Mammary epithelial cell (primary cell): ENCODE measurements at regions not wholly inside any gene's neighbourhood (a gene's known extent, or its start where the extent isn't known, plus 50 kb on each side); places are given as distances from the start of the nearest gene placed in this dataset.

ENCODE experiments used
- EZH2 ChIP-seq: IDR thresholded peaks from 2 replicates; pipeline ENCODE4 v1.6.1; 2012; ENCODE audit warnings: low read length, inconsistent platforms, borderline replicate concordance
- TF ChIP-seq, protein P1 (sequence below), 2 donors: IDR thresholded peaks in 1 of 2; conservative IDR thresholded peaks in 1 of 2; 2 replicates each; pipeline ENCODE4 v1.5.1; 2011 to 2012; ENCODE audit warnings: inconsistent platforms in 2 of 2, low read length in 2 of 2, mild to moderate bottlenecking in 2 of 2, control low read depth in 1 of 2, low read depth in 1 of 2; ENCODE audit not compliant: insufficient read depth in 1 of 2; ENCODE audit errors: extremely low read depth in 1 of 2

DNA sequence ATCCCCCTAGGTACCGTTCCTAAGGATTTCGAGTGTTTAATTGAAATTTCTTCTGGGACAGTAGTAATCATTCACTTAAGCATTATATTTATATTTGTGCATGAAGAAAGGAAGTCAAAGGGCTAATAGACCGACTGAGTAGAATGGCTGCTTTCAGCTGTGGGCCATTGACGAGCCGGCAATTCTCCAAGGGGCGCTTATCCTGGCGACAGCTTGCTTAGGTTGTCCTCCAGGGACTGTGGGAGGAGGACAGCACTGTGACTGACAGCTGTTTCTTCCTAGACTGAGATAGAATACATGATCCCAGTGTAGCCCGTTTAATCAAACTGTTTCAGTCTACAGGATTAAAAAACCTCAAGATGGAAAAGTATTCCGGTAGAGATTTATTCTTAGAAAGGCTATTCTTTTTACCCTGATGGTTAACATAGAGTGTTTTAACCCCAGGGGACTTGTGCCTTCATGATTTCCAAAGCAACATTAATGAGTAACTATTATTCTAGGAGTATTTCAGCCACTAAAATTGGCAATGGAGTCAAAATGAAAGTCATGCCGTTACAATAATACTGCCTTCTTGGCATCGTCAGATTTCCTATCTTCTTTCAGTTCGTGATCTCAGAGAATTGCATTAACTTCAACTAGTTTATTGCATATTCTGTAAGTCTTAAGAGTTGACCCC, 943.1 kb upstream of the WWC1 start:
- TF ChIP-seq, protein P1, sequence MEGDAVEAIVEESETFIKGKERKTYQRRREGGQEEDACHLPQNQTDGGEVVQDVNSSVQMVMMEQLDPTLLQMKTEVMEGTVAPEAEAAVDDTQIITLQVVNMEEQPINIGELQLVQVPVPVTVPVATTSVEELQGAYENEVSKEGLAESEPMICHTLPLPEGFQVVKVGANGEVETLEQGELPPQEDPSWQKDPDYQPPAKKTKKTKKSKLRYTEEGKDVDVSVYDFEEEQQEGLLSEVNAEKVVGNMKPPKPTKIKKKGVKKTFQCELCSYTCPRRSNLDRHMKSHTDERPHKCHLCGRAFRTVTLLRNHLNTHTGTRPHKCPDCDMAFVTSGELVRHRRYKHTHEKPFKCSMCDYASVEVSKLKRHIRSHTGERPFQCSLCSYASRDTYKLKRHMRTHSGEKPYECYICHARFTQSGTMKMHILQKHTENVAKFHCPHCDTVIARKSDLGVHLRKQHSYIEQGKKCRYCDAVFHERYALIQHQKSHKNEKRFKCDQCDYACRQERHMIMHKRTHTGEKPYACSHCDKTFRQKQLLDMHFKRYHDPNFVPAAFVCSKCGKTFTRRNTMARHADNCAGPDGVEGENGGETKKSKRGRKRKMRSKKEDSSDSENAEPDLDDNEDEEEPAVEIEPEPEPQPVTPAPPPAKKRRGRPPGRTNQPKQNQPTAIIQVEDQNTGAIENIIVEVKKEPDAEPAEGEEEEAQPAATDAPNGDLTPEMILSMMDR (conservative IDR thresholded peaks at IDR 0.05 in 1 of 2, IDR thresholded peaks at IDR 0.05 in 1 of 2; ENCODE audit: extremely low read depth in 1 of 2, insufficient read depth in 1 of 2, low read depth in 1 of 2, low read length in 2 of 2): no peak
- no peak for TF ChIP-seq EZH2
